Upper lobe of left lung (tissue), 6 donors: ENCODE measurements at regions not wholly inside any gene's neighbourhood (a gene's known extent, or its start where the extent isn't known, plus 50 kb on each side); places are given as distances from the start of the nearest gene placed in this dataset.

Experiments
- ATAC-seq, 2 donors: fragments of 200-7000 bp; cut with Tn5 transposase; one replicate each; pipeline ENCODE4 v1.9.1; 2022; ENCODE audit warnings: mild to moderate bottlenecking in 2 of 2, moderate library complexity in 2 of 2; ENCODE audit not compliant: low FRiP score in 2 of 2
- DNase-seq, 2 donors: peaks; one replicate each; pipeline ENCODE4 v3.0.0-alpha.2; 2019 to 2020
- H3K27ac ChIP-seq, 4 donors: fragments of 200-600 bp; sonication (generic); one replicate each; pipeline ENCODE4 v1.5.1; 2016 to 2019
- H3K27me3 ChIP-seq, 4 donors: fragments of 200-600 bp; sonication (generic); one replicate each; pipeline ENCODE4 v1.5.1; 2017 to 2019
- H3K36me3 ChIP-seq, 4 donors: fragments of 200-600 bp; sonication (generic); one replicate each; pipeline ENCODE4 v1.5.1; 2016 to 2019
- H3K4me1 ChIP-seq, 4 donors: fragments of 200-600 bp; sonication (generic); one replicate each; pipeline ENCODE4 v1.5.1; 2018 to 2019
- H3K4me3 ChIP-seq, 4 donors: fragments of 200-600 bp; sonication (generic); one replicate each; pipeline ENCODE4 v1.5.1; 2017 to 2019; ENCODE audit warnings: mild to moderate bottlenecking in 2 of 4, moderate library complexity in 1 of 4
- H3K9me3 ChIP-seq, 4 donors: fragments of 200-600 bp; sonication (generic); one replicate each; pipeline ENCODE4 v1.5.1; 2018 to 2019
- CTCF ChIP-seq, 6 experiments: fragments of 450-650 bp in 4 of 6; fragments of 200-600 bp in 2 of 6; sonication (generic) in 2 of 6; IDR thresholded peaks; one replicate each; pipeline ENCODE4 v1.5.1; 2016 to 2019; ENCODE audit warnings: antibody characterized with exemption in 6 of 6
- EP300 ChIP-seq, 4 donors: sonication (generic); formaldehyde crosslinking; IDR thresholded peaks; one replicate each; pipeline ENCODE4 v1.5.1; 2017; ENCODE audit warnings: antibody characterized with exemption in 4 of 4, control low read depth in 2 of 4
- POLR2A ChIP-seq, 4 donors: fragments of 450-650 bp; IDR thresholded peaks; one replicate each; pipeline ENCODE4 v1.5.1; 2016 to 2017; ENCODE audit warnings: antibody characterized with exemption in 4 of 4, mild to moderate bottlenecking in 2 of 4
- POLR2AphosphoS5 ChIP-seq, 2 donors: sonication (generic); formaldehyde crosslinking; IDR thresholded peaks; one replicate each; pipeline ENCODE4 v1.5.1; 2017; ENCODE audit warnings: antibody characterized with exemption in 2 of 2
- WGBS, 2 donors: methylation state at CpG; one replicate each; pipeline ENCODE4 v1.1.5; 2017 to 2018; 5-methylcytosine and 5-hydroxymethylcytosine counted together
- donor health status: DM: no; HTN: no; CAD: no; lungs with moderate emphysema.
- donor health status: DM: no; HTN: yes; CAD: no; lungs with severe emphysema.

DNA sequence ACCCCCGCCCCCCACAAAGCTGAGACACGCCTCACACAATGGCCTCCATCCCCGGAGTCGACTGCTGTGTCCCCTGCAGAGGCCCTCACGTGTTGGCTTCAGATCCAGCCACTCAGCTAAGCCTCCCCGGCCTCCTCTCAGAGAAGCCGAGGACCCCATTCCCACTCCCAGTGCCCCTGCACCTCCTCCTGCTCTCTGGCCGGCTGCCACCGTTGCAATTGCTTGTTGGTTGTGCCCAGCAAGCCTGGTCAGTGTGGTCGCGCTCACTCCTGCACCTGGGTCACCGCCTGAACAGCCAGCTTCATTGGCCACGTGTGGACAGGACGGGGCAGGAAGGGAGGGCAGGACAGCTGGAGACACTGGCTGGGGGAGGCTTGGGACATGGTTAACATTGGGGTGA is 191.5 kb upstream of the SALL3 start:
- H3K36me3 ChIP-seq: no peaks in the 10 kb centered on the region
- TF ChIP-seq CTCF (IDR thresholded peaks at IDR 0.05): no peak
- no peak for TF ChIP-seq EP300 (IDR thresholded peaks at IDR 0.05)
- no peak for TF ChIP-seq POLR2A (IDR thresholded peaks at IDR 0.05)
- H3K27ac ChIP-seq: no peak overlapping the region
- no peaks in the 10 kb centered on the region for H3K4me1 ChIP-seq
- WGBS, 2 donors: 85% methylated on average over 9 to 13 of the region's 14 CpGs
- peak in 1 of 2 donors; percentile 14 for DNase-seq
- H3K4me3 ChIP-seq: no peak overlapping the region
- no peaks in the 10 kb centered on the region for H3K27me3 ChIP-seq
- no peak for ATAC-seq
- no peaks in the 10 kb centered on the region for H3K9me3 ChIP-seq

- ATAC-seq: no peak
- no peaks in the 10 kb centered on the region for H3K9me3 ChIP-seq
- no peak overlapping the region for H3K4me3 ChIP-seq
- TF ChIP-seq CTCF (IDR thresholded peaks at IDR 0.05) (no peak), EP300 (IDR thresholded peaks at IDR 0.05) (no peak), POLR2AphosphoS5 (IDR thresholded peaks at IDR 0.05) (no peak), POLR2A (IDR thresholded peaks at IDR 0.05) (no peak)
- DNase-seq: peak in 1 of 2 donors; percentile 18
- no peak overlapping the region for H3K27ac ChIP-seq
- no peaks in the 10 kb centered on the region for H3K4me1 ChIP-seq
- no peaks in the 10 kb centered on the region for H3K36me3 ChIP-seq
- H3K27me3 ChIP-seq: no peaks in the 10 kb centered on the region
- WGBS, 2 donors: 72 to 79% methylated on average over 9 to 11 of the region's 11 CpGs
Measured at GRCh38 chr18:78789850-78790249, 189.8 kb upstream of the SALL3 start.

GRCh38 chr18:78790511-78790910 is 189.1 kb upstream of the SALL3 start:
- Histone ChIP-seq H3K9me3 (no peaks in the 10 kb centered on the region), H3K4me3 (no peak overlapping the region), H3K27ac (no peak overlapping the region), H3K36me3 (no peaks in the 10 kb centered on the region), H3K27me3 (no peaks in the 10 kb centered on the region), H3K4me1 (no peaks in the 10 kb centered on the region)
- TF ChIP-seq CTCF (IDR thresholded peaks at IDR 0.05): no peak
- no peak for TF ChIP-seq POLR2A (IDR thresholded peaks at IDR 0.05)
- no peak for TF ChIP-seq EP300 (IDR thresholded peaks at IDR 0.05)
- no peak for TF ChIP-seq POLR2AphosphoS5 (IDR thresholded peaks at IDR 0.05)
- no peak for DNase-seq
- peak in 1 of 2 donors; percentile 24 for ATAC-seq
- WGBS, 2 donors: 94 to 97% methylated on average over 5 to 6 of the region's 6 CpGs

DNA sequence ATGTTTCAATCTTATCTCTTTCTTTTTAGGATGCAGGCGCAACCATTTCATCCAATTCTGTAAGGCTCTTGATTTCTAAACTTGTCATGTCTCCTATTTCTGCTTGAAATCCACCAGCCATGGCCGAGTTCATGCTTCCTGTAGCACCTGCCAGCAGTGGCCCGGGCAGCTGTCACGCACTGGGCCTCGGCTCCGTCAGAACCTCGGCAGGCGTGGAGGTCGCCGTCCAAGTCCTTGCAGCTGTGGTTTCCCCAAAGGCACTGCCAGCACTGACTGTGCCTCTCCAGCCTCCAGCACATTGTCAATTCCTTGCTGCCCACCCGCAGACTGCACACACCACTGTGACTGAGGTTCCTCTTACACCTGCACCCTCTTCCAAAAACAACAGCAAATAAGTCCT is 188.7 kb upstream of the SALL3 start:
- Histone ChIP-seq H3K4me1 (no peaks in the 10 kb centered on the region), H3K36me3 (no peaks in the 10 kb centered on the region), H3K27me3 (no peaks in the 10 kb centered on the region), H3K9me3 (no peaks in the 10 kb centered on the region), H3K4me3 (no peak overlapping the region), H3K27ac (no peak overlapping the region)
- WGBS, 2 donors: 84 to 90% methylated on average over 11 of the region's 11 CpGs
- no peak for ATAC-seq
- TF ChIP-seq POLR2A (IDR thresholded peaks at IDR 0.05) (no peak), EP300 (IDR thresholded peaks at IDR 0.05) (no peak)
- peak in 1 of 2 donors; percentile 16 for DNase-seq

GRCh38 chr18:78792094-78792493 is 187.5 kb upstream of the SALL3 start:
- Histone ChIP-seq H3K4me1 (no peaks in the 10 kb centered on the region), H3K36me3 (no peaks in the 10 kb centered on the region), H3K4me3 (no peak overlapping the region), H3K27me3 (no peaks in the 10 kb centered on the region), H3K27ac (no peak overlapping the region), H3K9me3 (no peaks in the 10 kb centered on the region)
- no peak for TF ChIP-seq CTCF (IDR thresholded peaks at IDR 0.05)
- no peak for TF ChIP-seq POLR2A (IDR thresholded peaks at IDR 0.05)
- TF ChIP-seq EP300 (IDR thresholded peaks at IDR 0.05): no peak
- TF ChIP-seq POLR2AphosphoS5 (IDR thresholded peaks at IDR 0.05): no peak
- WGBS, 2 donors: 86 to 92% methylated on average over 9 of the region's 9 CpGs
- no peak for ATAC-seq
- no peak for DNase-seq
